HT-29 (cell line): ENCODE measurements at regions not wholly inside any gene's neighbourhood (a gene's known extent, or its start where the extent isn't known, plus 50 kb on each side); places are given as distances from the start of the nearest gene placed in this dataset.
"Not testable (repeated sequence)": the region's sequence is repeated elsewhere in the genome, so short reads cannot be mapped to it uniquely, and the experiment has no call there.

ENCODE experiments used
- DNase-seq: peaks from one replicate; pipeline ENCODE4 v3.0.0-alpha.2; 2015; ENCODE audit warnings: low spot score

- DNase-seq, result no peak
Observed at GRCh38 chr7:47190462-47190861, 391.4 kb downstream of the TNS3 start.

GRCh38 chr7:47188653-47189315, 393.1 kb downstream of the TNS3 start:
- DNase-seq, result no peak

- no peak for DNase-seq
Observed at GRCh38 chr7:47188136-47188535, 393.8 kb downstream of the TNS3 start.

- DNase-seq, result no peak
Observed at GRCh38 chr7:47186316-47186715, 395.6 kb downstream of the TNS3 start.

GRCh38 chr7:47185839-47186238, 396.1 kb downstream of the TNS3 start:
- DNase-seq, result no peak

GRCh38 chr7:47185170-47185569, 396.7 kb downstream of the TNS3 start:
- DNase-seq, result no peak

- DNase-seq, result no peak
Observed at GRCh38 chr7:47183862-47184590, 397.9 kb downstream of the TNS3 start.

GRCh38 chr7:47181746-47182361, 400.1 kb downstream of the TNS3 start:
- DNase-seq, result no peak

GRCh38 chr7:47180516-47180826, 401.4 kb downstream of the TNS3 start:
- DNase-seq, result no peak

GRCh38 chr7:47179812-47180515, 401.9 kb downstream of the TNS3 start:
- peak; percentile 89 for DNase-seq

GRCh38 chr7:47172602-47173539, 409.0 kb downstream of the TNS3 start:
- DNase-seq, result not testable (repeated sequence)

- DNase-seq, result peak; percentile 44
Observed at GRCh38 chr7:47170516-47170915, 411.4 kb downstream of the TNS3 start.

GRCh38 chr7:47154791-47155190, 427.1 kb downstream of the TNS3 start:
- DNase-seq, result no peak

GRCh38 chr7:47153576-47153975, 428.3 kb downstream of the TNS3 start:
- peak; percentile 44 for DNase-seq

- peak; percentile 82 for DNase-seq
Observed at GRCh38 chr7:47153058-47153457, 428.9 kb downstream of the TNS3 start.

GRCh38 chr7:47152307-47152706, 429.6 kb downstream of the TNS3 start:
- DNase-seq, result no peak

GRCh38 chr7:47150497-47151260, 431.2 kb downstream of the TNS3 start:
- DNase-seq, result no peak

GRCh38 chr7:47149971-47150370, 431.9 kb downstream of the TNS3 start:
- no peak for DNase-seq

- no peak for DNase-seq
Observed at GRCh38 chr7:47149208-47149839, 432.6 kb downstream of the TNS3 start.
